HG02759 (cell line): ENCODE measurements at regions not wholly inside any gene's neighbourhood (a gene's known extent, or its start where the extent isn't known, plus 50 kb on each side); places are given as distances from the start of the nearest gene placed in this dataset.

ENCODE experiments used
- ATAC-seq: cut with Tn5 transposase; IDR thresholded peaks from one replicate; pipeline ENCODE4 v1.9.1; 2021; ENCODE audit warnings: mild to moderate bottlenecking, moderate library complexity; ENCODE audit not compliant: unreplicated experiment

- no peak for ATAC-seq
These were observed 75.3 kb upstream of the CRHR1 start for GRCh38 chr17:45708707-45709290.

GRCh38 chr17:45709728-45710288 lies 74.3 kb upstream of the CRHR1 start:
- no peak for ATAC-seq

- no peak for ATAC-seq
These were observed 68.3 kb upstream of the CRHR1 start for GRCh38 chr17:45715787-45716186.

GRCh38 chr17:45718791-45719190 lies 65.3 kb upstream of the CRHR1 start:
- ATAC-seq = no peak

- no peak for ATAC-seq
These were observed 64.6 kb upstream of the CRHR1 start for GRCh38 chr17:45719335-45720071.

- no peak for ATAC-seq
These were observed 63.7 kb upstream of the CRHR1 start for GRCh38 chr17:45720386-45720785.

GRCh38 chr17:45722161-45722560 lies 62.0 kb upstream of the CRHR1 start:
- no peak for ATAC-seq

- no peak for ATAC-seq
These were observed 54.7 kb upstream of the CRHR1 start for GRCh38 chr17:45729294-45729907.

GRCh38 chr17:45730192-45730591 lies 53.9 kb upstream of the CRHR1 start:
- no peak for ATAC-seq

- no peak for ATAC-seq
These were observed 52.7 kb upstream of the CRHR1 start for GRCh38 chr17:45731459-45731858.

- ATAC-seq = no peak
These were observed 51.1 kb upstream of the CRHR1 start for GRCh38 chr17:45732926-45733505.

- no peak for ATAC-seq
These were observed 50.3 kb upstream of the CRHR1 start for GRCh38 chr17:45733781-45734180.
